ENCODE measurements at regions not wholly inside any gene's neighbourhood (a gene's known extent, or its start where the extent isn't known, plus 50 kb on each side); places are given as distances from the start of the nearest gene placed in this dataset.
A peak's percentile ranks its signal among the peaks of the same experiment; 100 is the strongest.

DNA sequence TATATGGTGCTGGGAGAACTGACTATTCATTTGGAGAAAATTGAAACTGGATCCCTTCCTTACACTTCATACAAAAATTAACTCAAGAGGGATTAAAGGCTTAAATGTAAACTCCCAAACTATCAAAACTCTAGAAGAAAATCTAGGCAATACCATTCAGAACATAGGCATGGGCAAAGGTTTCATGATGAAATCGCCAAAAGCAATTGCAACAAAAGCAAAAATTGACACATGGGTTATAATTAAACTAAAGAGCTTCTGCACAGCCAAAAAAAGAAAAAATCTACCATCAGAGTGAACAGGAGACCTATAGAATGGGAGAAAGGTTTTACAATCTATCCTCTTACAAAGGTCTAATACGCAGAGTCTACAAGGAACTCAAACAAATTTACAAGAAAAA, 851.3 kb upstream of the MAN1A1 start:
- TF ChIP-seq, protein P1, sequence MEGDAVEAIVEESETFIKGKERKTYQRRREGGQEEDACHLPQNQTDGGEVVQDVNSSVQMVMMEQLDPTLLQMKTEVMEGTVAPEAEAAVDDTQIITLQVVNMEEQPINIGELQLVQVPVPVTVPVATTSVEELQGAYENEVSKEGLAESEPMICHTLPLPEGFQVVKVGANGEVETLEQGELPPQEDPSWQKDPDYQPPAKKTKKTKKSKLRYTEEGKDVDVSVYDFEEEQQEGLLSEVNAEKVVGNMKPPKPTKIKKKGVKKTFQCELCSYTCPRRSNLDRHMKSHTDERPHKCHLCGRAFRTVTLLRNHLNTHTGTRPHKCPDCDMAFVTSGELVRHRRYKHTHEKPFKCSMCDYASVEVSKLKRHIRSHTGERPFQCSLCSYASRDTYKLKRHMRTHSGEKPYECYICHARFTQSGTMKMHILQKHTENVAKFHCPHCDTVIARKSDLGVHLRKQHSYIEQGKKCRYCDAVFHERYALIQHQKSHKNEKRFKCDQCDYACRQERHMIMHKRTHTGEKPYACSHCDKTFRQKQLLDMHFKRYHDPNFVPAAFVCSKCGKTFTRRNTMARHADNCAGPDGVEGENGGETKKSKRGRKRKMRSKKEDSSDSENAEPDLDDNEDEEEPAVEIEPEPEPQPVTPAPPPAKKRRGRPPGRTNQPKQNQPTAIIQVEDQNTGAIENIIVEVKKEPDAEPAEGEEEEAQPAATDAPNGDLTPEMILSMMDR (IDR thresholded peaks at IDR 0.05; ENCODE audit: low read depth, low read length, missing control alignments) = no peak
- H3K4me3 ChIP-seq (ENCODE audit: low read depth, low read length) = no peak overlapping the region

DNA sequence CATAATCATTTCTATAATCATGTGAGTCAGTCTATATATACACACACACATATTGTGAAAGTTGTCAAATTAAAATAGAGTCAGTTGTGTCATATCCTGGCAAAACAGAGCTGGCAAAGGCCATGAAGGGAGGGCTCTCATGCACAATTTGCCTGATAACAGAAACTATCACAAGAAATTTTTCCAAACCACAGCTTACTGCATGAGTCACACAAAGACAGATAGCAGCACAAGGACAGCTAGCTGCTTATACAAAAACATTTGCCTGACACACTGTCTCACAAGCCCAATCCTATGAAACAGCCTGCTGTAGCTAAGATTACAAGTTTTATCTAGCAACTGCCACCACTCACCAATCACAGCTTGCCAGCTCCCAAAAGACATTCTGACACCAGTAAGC, 848.5 kb upstream of the MAN1A1 start:
- no peak overlapping the region for H3K4me3 ChIP-seq (ENCODE audit: low read depth, low read length)
- TF ChIP-seq, protein P1 (IDR thresholded peaks at IDR 0.05; ENCODE audit: low read depth, low read length, missing control alignments) = no peak
- no peak for DNase-seq (ENCODE audit: low read depth)

More for the DNA sequence above, 851.3 kb upstream of the MAN1A1 start:
- DNase-seq (ENCODE audit: low read depth) = no peak

DNA sequence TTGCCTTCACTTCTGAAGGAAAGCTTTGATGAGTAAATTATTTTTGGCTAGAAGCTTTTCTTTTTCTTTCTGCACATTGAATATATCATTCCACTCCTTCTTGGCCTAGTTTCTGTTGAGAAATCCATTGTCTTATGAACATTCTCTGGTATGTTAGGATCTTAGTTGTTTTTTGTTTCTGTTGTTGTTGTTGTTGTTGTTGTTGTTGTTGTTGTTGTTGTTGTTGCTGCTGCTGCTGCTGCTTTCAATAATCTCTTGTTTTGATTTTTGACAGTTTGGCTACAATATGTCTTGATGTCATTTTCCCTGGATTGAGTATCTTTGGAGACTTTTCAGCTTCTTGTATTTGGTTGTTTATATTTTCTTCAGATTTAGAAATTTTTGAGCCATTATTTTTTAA, 836.5 kb upstream of the MAN1A1 start:
- TF ChIP-seq, protein P1 (IDR thresholded peaks at IDR 0.05; ENCODE audit: low read depth, low read length, missing control alignments) = no peak
- no peak overlapping the region for H3K4me3 ChIP-seq (ENCODE audit: low read depth, low read length)
- no peak for DNase-seq (ENCODE audit: low read depth)

DNA sequence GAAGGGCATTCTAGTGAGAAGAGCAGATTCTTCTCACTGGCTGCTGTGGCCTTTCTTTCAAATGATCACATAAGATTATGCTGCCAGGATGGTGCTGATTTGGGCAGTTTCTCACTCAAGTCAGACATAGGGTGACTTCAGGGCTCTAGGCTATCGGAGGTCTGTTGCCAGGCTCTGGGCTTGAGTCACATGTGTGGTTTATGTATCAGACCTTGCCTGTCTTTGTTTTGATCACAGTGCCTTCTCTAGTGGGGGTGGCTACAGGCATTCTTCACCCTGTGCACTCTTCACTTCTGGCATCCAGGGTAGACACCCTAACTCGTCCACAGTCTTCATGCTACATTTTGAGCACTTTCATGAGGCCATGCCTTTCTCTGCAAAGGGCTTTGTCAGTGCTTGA, 823.7 kb upstream of the MAN1A1 start:
- no peak for DNase-seq (ENCODE audit: low read depth)
- no peak overlapping the region for H3K4me3 ChIP-seq (ENCODE audit: low read depth, low read length)
- TF ChIP-seq, protein P1 (IDR thresholded peaks at IDR 0.05; ENCODE audit: low read depth, low read length, missing control alignments) = no peak

DNA sequence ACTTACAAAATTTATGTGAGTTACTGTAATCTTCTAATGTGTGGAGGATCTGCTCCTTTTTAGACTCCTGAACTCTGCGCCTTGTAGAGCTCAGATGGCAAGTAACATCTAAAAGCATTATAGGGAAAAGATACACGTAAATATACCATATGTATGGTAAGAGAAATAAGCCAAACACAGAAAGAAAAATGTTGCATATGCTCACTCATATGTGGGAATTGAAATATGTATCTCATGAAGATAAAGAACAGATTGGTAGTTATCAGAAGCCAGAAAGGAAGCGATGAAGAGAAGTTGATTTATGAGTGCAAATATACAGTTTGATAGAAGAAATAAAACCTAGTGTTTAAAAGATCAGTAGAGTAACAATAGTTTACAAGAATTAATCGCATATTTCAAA, 815.0 kb upstream of the MAN1A1 start:
- TF ChIP-seq, protein P1 (IDR thresholded peaks at IDR 0.05; ENCODE audit: low read depth, low read length, missing control alignments) = no peak
- no peak for DNase-seq (ENCODE audit: low read depth)
- no peak overlapping the region for H3K4me3 ChIP-seq (ENCODE audit: low read depth, low read length)

DNA sequence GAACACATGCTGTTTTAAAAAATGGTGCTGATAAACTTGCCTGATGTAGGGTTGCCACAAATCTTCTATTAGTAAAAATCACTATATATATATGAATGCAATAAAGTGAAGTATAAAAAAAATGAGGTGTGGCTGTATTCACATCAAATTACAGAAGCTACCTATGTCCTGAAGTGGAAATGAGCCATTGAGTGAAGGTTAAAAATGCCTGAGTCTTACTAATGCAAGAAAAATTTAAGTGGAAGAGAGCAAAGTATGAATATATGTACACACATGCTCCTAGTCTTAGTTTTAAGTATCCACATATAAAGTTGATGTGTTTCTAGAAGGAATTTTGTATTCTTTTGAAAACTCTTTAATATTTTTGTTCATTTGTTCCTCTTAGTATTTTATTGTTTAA, 808.3 kb upstream of the MAN1A1 start:
- DNase-seq (ENCODE audit: low read depth) = no peak
- no peak overlapping the region for H3K4me3 ChIP-seq (ENCODE audit: low read depth, low read length)
- TF ChIP-seq, protein P1 (IDR thresholded peaks at IDR 0.05; ENCODE audit: low read depth, low read length, missing control alignments) = no peak

DNA sequence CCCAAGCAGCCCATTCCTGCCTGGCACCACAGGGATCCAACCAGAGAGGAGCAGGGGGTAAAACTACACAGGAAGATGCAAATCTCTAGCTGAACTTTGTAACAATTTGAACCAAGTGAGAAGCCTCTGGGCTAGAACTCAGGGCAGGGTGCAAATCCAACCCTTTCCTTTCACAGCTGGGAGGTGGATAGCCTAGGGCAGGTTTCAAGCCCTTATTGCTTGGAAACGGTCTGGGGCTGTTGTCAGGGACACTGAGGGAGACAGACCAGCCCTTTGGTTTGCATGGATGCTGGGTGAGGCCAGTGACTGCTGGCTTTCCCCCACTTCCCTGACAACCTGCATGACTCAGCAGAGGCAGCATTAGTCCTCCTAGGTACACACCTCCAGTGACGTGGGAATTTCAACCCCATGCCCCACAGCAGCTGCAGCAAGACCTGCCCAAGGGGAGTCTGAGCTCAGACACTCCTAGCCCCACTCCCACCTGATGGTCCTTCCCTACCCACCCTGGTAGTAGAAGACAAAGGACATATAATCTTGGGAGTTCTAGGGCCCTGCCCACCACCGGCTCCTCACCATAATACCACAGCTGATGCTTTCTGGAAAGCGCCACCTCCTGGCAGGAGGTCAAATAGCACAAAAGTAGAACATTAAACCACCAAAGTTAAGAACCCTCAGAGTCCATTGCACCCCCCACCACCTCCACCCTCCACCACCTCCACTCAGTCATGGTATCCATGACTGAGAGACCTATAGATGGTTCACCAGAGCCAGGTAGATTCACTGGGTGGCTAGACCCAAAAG, 797.7 kb upstream of the MAN1A1 start:
- TF ChIP-seq, protein P1 (IDR thresholded peaks at IDR 0.05; ENCODE audit: low read depth, low read length, missing control alignments) = peak; percentile 41
- no peak overlapping the region for H3K4me3 ChIP-seq (ENCODE audit: low read depth, low read length)
- no peak for DNase-seq (ENCODE audit: low read depth)
